Breast epithelium (tissue), 3 donors: ENCODE measurements at regions not wholly inside any gene's neighbourhood (a gene's known extent, or its start where the extent isn't known, plus 50 kb on each side); places are given as distances from the start of the nearest gene placed in this dataset.
"Not testable (repeated sequence)": the region's sequence is repeated elsewhere in the genome, so short reads cannot be mapped to it uniquely, and the experiment has no call there.

ENCODE experiments used
- CTCF ChIP-seq, 3 donors: fragments of 450-650 bp; IDR thresholded peaks; one replicate each; pipeline ENCODE4 v1.5.1; 2016 to 2017; ENCODE audit warnings: antibody characterized with exemption in 3 of 3, mild to moderate bottlenecking in 3 of 3, moderate library complexity in 3 of 3
- POLR2A ChIP-seq: fragments of 450-650 bp; IDR thresholded peaks from one replicate; pipeline ENCODE4 v1.6.1; 2016; ENCODE audit warnings: antibody characterized with exemption, mild to moderate bottlenecking, moderate library complexity
- POLR2AphosphoS5 ChIP-seq, 3 donors: sonication (generic); formaldehyde crosslinking; IDR thresholded peaks; one replicate each; pipeline ENCODE4 v1.6.1; 2017; ENCODE audit warnings: antibody characterized with exemption in 3 of 3

GRCh38 chr7:32205298-32205824, 135.2 kb upstream of the PDE1C start:
- TF ChIP-seq CTCF (IDR thresholded peaks at IDR 0.05); POLR2A; POLR2AphosphoS5 (IDR thresholded peaks at IDR 0.05): not testable (repeated sequence)
